Tibial artery (tissue), 4 donors: ENCODE measurements at regions not wholly inside any gene's neighbourhood (a gene's known extent, or its start where the extent isn't known, plus 50 kb on each side); places are given as distances from the start of the nearest gene placed in this dataset.
A peak's percentile ranks its signal among the peaks of the same experiment; 100 is the strongest.
"Not testable (repeated sequence)": the region's sequence is repeated elsewhere in the genome, so short reads cannot be mapped to it uniquely, and the experiment has no call there.

Experiments used
- DNase-seq, 2 donors: peaks; one replicate each; pipeline ENCODE4 v3.0.0-alpha.2; 2019
- H3K27ac ChIP-seq, 2 donors: fragments of 200-600 bp; sonication (generic) in 1 of 2; 1 replicate in 1 of 2; 2 replicates in 1 of 2; pipeline ENCODE4 v1.5.1; 2018 to 2019; ENCODE audit warnings: mild to moderate bottlenecking in 1 of 2
- H3K27me3 ChIP-seq, 2 donors: fragments of 200-600 bp; sonication (generic) in 1 of 2; one replicate each; pipeline versions ENCODE4 v1.5.1 to v1.6.0; 2016 to 2019
- H3K36me3 ChIP-seq, 3 donors: fragments of 200-600 bp; sonication (generic) in 2 of 3; one replicate each; pipeline ENCODE4 v1.5.1; 2016 to 2019; ENCODE audit warnings: mild to moderate bottlenecking in 2 of 3
- H3K4me1 ChIP-seq, 4 donors: fragments of 200-600 bp; sonication (generic) in 2 of 4; 1 replicate in 3 of 4; 2 replicates in 1 of 4; pipeline ENCODE4 v1.5.1; 2016 to 2019
- H3K4me3 ChIP-seq, 2 donors: fragments of 200-600 bp; sonication (generic) in 1 of 2; 1 replicate in 1 of 2; 2 replicates in 1 of 2; pipeline ENCODE4 v1.5.1; 2018 to 2019; ENCODE audit warnings: mild to moderate bottlenecking in 2 of 2
- H3K9me3 ChIP-seq, 3 donors: fragments of 200-600 bp; sonication (generic) in 1 of 3; one replicate each; pipeline ENCODE4 v1.5.1; 2016 to 2019
- intact Hi-C: fragments of 100-400 bp; cut with DNase I; formaldehyde crosslinking; loops from one replicate; pipeline ENCODE4 v1.15.0; 2023; ENCODE audit warnings: low total_unique reads
- TF ChIP-seq, protein P1 (sequence below), 2 experiments: fragments of 200-600 bp in 1 of 2; fragments of 450-650 bp in 1 of 2; IDR thresholded peaks; one replicate each; pipeline ENCODE4 v1.5.1; 2017 to 2019; ENCODE audit warnings: antibody characterized with exemption in 2 of 2, mild to moderate bottlenecking in 1 of 2, moderate library complexity in 1 of 2

DNA sequence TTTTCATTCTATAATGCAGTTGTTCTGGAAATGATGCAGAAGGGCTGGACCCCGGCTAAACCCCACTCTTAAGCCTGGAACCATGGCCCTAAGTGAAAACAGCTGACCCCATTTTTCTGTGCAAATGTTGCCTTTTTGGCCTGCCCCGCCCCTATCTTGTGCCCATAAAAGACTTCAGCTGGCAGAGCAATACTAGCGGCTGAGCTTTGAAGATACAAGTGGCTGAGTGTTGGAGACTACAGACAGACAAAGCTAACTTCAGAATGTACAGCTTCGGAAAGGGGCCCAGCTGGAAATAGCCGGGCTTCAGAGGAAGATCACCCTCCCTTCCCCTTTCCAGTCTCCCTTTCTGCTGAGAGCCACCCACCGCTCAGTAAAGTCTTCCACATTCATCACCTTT lies 258.6 kb upstream of the SPTLC3 start:
- H3K27me3 ChIP-seq: no peaks in the 10 kb centered on the region
- TF ChIP-seq, protein P1, sequence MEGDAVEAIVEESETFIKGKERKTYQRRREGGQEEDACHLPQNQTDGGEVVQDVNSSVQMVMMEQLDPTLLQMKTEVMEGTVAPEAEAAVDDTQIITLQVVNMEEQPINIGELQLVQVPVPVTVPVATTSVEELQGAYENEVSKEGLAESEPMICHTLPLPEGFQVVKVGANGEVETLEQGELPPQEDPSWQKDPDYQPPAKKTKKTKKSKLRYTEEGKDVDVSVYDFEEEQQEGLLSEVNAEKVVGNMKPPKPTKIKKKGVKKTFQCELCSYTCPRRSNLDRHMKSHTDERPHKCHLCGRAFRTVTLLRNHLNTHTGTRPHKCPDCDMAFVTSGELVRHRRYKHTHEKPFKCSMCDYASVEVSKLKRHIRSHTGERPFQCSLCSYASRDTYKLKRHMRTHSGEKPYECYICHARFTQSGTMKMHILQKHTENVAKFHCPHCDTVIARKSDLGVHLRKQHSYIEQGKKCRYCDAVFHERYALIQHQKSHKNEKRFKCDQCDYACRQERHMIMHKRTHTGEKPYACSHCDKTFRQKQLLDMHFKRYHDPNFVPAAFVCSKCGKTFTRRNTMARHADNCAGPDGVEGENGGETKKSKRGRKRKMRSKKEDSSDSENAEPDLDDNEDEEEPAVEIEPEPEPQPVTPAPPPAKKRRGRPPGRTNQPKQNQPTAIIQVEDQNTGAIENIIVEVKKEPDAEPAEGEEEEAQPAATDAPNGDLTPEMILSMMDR (IDR thresholded peaks at IDR 0.05): no peak
- intact Hi-C loops: no loop called here
- no peak for DNase-seq
- H3K4me3 ChIP-seq: no peak overlapping the region
- H3K27ac ChIP-seq: no peak overlapping the region
- H3K9me3 ChIP-seq: no peaks in the 10 kb centered on the region
- peaks cover 0 to 12% (median 0%) of the 10 kb centered on the region in 4 donors for H3K4me1 ChIP-seq
- H3K36me3 ChIP-seq: no peaks in the 10 kb centered on the region

DNA sequence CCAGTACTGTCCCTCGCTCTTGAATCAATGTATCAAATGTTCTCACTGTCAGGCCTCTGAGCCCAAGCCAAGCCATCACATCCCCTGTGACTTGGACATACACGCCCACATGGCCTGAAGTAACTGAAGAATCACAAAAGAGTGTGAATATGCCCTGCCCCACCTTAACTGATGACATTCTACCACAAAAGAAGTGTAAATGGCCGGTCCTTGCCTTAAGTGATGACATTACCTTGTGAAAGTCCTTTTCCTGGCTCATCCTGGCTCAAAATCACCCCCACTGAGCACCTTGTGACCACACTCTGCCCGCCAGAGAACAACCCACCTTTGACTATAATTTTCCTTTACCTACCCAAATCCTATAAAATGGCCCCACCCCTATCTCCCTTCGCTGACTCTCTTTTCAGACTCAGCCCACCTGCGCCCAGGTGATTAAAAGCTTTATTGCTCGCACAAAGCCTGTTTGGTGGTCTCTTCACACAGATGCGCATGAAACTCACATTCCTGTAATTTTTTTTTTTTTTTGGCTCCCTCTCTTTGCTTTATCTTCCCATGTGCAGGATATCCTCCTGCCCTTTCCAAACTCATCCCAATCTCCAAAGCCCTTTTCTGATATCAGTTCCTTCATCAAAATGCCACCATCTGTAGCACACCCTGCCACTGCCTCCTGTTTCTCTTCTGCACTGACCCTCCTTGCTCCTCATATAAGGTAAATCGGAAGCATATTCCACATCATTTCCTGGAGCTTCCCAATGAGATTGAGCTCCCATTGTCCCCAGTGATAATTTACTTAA lies 255.7 kb upstream of the SPTLC3 start:
- intact Hi-C loops, H3K27ac ChIP-seq: not testable (repeated sequence)

DNA sequence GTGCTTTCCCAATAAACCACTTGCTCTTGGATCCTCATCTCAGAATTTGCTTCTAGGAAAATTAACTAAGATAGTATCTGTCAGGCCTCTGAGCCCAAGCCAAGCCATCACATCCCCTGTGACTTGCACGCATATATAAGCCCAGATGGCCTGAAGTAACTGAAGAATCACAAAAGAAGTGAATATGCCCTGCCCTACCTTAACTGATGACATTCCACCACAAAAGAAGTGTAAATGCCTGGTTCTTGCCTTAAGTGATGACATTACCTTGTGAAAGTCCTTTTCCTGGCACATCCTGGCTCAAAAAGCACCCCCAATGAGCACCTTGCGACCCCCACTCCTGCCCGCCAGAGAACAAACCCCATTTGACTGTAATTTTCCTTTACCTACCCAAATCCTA lies 255.0 kb upstream of the SPTLC3 start:
- DNase-seq, H3K27ac ChIP-seq, H3K36me3 ChIP-seq, H3K4me1 ChIP-seq, intact Hi-C loops, H3K9me3 ChIP-seq, H3K4me3 ChIP-seq, H3K27me3 ChIP-seq: not testable (repeated sequence)

More for the DNA sequence above, 255.7 kb upstream of the SPTLC3 start:
- H3K27me3 ChIP-seq, H3K9me3 ChIP-seq, H3K4me3 ChIP-seq, DNase-seq, H3K4me1 ChIP-seq, H3K36me3 ChIP-seq: not testable (repeated sequence)

DNA sequence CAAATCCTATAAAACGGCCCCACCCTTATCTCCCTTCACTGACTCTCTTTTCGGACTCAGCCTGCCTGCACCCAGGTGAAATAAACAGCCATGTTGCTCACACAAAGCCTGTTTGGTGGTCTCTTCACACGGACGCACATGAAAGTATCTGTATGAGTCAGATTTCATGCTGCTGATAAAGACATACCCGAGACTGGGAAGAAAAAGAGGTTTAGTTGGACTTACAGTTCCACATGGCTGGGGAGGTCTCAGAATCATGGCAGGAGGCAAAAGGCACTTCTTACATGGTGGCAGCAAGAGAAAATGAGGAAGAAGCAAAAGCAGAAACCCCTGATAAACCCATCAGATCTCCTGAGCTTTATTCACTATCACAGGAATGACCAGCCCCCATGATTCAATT lies 249.3 kb upstream of the SPTLC3 start:
- H3K9me3 ChIP-seq, H3K36me3 ChIP-seq, H3K27me3 ChIP-seq, intact Hi-C loops, H3K27ac ChIP-seq, H3K4me3 ChIP-seq, DNase-seq: not testable (repeated sequence)
- H3K4me1 ChIP-seq: peaks cover 0 to 16% (median 2%) of the 10 kb centered on the region in 4 donors

DNA sequence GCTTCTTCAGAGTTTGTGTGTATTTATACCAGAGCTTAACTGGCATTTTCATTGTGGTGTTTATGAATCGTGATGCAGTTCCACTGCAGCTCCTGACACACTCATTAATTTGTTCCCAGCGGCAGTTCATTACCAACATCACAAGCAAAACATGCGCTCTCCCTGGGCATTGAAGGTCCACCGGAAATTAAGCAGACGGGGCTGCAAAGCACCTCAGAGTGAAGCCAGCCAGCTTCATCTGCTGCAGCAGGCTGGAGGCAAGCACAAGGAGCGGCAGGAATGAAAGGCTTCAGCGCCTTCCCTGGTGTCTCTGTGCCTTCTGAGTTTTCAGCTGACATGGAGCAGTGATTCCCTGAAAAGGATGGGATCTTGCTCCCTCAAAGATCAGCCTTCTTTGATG lies 246.0 kb upstream of the SPTLC3 start:
- Histone ChIP-seq H3K9me3 (no peaks in the 10 kb centered on the region), H3K27ac (peak overlapping the region; percentile 6 to 31), H3K4me1 (peaks cover 0 to 16% (median 2%) of the 10 kb centered on the region in 4 donors), H3K27me3 (no peaks in the 10 kb centered on the region), H3K36me3 (no peaks in the 10 kb centered on the region), H3K4me3 (peak overlapping the region; percentile 20 to 26)
- intact Hi-C loops: no loop called here
- DNase-seq: no peak
- TF ChIP-seq, protein P1 (IDR thresholded peaks at IDR 0.05): no peak

DNA sequence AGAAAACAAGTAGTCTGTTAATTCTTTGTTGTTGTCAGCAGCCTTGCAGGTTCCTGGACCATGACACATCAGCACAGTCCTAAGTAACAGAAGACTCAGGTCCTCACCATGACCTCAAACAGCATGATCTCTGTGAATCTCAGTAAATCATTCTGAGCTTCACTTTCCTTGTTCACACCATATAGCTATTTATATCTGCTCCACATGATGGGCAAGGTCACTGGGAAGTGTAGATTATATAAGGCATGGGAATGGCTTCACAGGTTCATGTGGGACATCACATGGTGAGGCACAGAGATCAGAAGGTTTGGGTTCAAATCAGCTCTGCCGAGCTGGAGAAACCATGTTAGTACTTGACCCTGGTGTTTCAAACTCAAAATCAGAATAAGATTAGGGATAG lies 245.4 kb upstream of the SPTLC3 start:
- H3K4me3 ChIP-seq: peak overlapping the region in 1 of 2 donors; percentile 20
- no peak for DNase-seq
- H3K9me3 ChIP-seq: no peaks in the 10 kb centered on the region
- peaks cover 0 to 16% (median 2%) of the 10 kb centered on the region in 4 donors for H3K4me1 ChIP-seq
- peak overlapping the region in 1 of 2 donors; percentile 31 for H3K27ac ChIP-seq
- no peaks in the 10 kb centered on the region for H3K36me3 ChIP-seq
- no peaks in the 10 kb centered on the region for H3K27me3 ChIP-seq
- TF ChIP-seq, protein P1 (IDR thresholded peaks at IDR 0.05): no peak
- intact Hi-C loops: no loop called here

DNA sequence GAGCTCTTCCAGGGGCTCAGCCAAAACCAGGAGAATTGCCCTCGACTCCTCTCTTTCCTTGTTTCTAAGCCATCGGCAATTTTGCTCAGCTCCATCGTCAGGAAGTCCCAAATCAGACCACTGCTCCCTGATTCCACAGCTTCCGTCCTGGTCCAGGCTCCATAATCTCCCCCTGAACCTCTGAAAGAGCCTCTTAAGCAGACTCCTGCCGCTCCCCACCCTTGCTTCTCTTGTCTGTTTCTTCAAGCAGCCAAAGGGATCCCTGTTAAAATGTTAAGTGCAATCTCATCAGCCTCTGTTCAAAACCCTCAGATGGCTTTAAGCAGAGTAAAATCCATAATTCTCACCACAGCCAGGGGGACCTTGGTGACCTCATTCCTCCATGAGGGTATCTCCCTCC lies 244.7 kb upstream of the SPTLC3 start:
- Histone ChIP-seq H3K27ac (no peak overlapping the region), H3K4me3 (no peak overlapping the region), H3K9me3 (no peaks in the 10 kb centered on the region), H3K4me1 (peaks cover 0 to 16% (median 2%) of the 10 kb centered on the region in 4 donors), H3K27me3 (no peaks in the 10 kb centered on the region), H3K36me3 (no peaks in the 10 kb centered on the region)
- intact Hi-C loops: no loop called here
- TF ChIP-seq, protein P1 (IDR thresholded peaks at IDR 0.05): no peak
- no peak for DNase-seq
